ENCODE measurements at regions not wholly inside any gene's neighbourhood (a gene's known extent, or its start where the extent isn't known, plus 50 kb on each side); places are given as distances from the start of the nearest gene placed in this dataset.

DNA sequence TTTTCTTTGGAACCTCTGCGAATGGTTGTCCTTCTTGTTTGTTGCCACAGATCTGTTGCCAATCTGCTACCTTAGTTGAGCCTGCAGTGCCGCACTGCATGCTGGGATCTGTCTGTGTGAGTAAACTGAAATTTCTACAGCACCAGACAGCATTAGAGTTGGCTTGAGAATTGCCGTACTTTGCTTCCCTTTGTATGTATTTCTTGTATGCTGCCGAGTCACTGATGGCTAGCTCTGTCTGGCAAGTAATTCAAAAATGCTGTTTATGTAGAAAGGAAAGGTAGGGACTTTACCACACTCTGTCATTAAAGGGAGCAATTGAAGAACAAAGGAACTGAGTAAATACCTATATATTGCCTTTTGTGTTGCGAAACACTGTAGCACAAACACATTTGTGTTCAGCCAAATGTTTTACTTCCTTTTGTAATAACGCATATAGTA, 857.4 kb downstream of the USP25 start:
- DNase-seq (ENCODE audit: low spot score): no peak
- TF ChIP-seq, protein P1, sequence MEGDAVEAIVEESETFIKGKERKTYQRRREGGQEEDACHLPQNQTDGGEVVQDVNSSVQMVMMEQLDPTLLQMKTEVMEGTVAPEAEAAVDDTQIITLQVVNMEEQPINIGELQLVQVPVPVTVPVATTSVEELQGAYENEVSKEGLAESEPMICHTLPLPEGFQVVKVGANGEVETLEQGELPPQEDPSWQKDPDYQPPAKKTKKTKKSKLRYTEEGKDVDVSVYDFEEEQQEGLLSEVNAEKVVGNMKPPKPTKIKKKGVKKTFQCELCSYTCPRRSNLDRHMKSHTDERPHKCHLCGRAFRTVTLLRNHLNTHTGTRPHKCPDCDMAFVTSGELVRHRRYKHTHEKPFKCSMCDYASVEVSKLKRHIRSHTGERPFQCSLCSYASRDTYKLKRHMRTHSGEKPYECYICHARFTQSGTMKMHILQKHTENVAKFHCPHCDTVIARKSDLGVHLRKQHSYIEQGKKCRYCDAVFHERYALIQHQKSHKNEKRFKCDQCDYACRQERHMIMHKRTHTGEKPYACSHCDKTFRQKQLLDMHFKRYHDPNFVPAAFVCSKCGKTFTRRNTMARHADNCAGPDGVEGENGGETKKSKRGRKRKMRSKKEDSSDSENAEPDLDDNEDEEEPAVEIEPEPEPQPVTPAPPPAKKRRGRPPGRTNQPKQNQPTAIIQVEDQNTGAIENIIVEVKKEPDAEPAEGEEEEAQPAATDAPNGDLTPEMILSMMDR (IDR thresholded peaks at IDR 0.05; ENCODE audit: extremely low read depth, missing control alignments): no peak

DNA sequence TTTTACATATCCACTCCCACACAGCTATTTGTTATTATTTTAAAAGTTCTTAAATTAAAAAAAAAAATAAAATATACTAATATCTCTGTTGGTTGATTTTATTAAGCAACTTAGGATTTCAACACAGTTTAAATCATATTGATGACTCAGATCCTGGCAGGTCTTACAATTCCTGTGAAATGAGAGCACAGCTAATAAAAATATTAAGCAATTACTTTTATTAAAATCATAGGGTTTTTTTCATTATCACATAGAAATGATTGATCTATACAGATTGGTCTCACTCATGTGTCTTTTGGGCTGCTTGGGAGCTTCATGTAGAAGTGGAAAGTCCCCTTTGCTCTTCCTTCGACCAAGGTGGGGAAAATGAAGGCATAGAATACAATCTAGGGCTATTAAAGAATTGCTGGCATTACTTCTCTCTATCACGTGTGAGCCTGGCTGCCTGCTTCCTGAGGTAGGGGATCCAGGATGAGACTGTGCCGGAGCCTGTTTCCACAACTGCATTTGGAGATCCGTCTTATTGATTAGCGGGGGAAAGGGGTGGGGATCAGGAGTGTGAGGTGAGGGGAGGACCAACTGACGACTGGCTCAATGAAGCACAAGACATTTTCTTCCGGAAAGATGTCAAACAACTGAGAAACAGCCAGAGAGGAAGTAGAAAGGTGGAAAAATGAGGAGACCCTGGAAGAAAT, 858.0 kb downstream of the USP25 start:
- DNase-seq (ENCODE audit: low spot score): no peak

DNA sequence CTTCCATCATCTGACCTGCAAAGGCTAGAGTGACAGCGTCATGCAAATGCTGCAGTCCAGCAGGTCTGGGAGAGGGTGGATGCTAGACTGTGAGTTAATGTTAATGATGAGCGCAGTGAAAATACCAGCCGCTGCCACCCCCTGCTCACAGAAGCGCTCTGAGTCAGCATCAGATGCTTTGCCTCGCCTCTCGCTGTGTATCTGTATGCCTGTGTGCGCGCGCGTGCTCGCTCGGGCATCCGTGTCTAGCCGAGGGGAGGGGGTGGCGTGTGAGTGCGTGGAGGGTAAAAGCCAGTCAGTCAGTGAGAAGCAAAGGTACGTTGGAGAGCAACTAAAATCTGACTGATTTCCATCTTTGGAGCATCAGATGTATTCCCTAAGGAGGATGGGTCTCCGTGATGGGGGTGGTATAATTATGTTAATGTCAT, 858.7 kb downstream of the USP25 start:
- TF ChIP-seq, protein P1 (IDR thresholded peaks at IDR 0.05; ENCODE audit: extremely low read depth, missing control alignments): no peak
- no peak for DNase-seq (ENCODE audit: low spot score)

More for the DNA sequence above, 858.0 kb downstream of the USP25 start:
- TF ChIP-seq, protein P1 (IDR thresholded peaks at IDR 0.05; ENCODE audit: extremely low read depth, missing control alignments): no peak

DNA sequence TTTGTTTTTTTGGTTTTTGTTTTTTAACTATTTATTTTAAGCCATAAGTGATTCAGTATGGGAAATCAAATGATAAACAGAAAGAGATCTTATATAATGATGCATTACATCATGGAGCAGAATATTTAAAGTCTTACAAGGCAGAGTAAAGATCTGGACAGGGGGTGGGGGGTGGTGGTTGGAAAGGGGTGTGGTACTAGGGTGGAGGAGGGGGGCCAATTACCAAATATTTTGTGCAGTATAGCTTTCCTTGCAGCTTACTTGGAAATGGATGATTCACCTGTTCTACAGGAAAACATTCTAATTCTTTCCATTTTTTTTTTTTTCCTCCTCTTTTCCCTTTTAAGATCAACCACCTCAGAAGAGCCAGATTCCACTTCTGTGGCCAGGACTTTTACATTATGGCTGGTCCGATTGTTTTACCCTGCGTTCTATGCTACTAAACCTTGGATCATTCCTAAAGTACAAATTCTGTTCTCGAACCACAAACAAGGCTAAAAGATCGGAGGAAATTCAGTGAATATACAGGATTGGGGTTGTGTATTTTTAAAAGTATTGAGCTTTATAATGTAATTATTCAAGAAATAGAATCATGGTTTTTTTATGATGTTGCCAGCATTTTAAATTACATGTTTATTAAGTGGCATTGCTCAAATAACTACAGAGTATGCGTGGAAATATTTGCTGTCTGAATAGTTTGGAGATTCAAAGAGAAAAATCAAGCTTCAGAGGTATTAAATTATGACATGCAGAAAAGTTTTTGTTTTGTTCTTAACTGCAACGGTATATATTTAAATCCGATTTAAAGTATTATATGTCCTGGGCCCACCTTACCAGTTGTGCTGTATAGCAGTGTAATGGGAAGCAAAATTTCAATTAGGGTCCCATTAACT, 859.5 kb downstream of the USP25 start:
- TF ChIP-seq, protein P1 (IDR thresholded peaks at IDR 0.05; ENCODE audit: extremely low read depth, missing control alignments): no peak
- DNase-seq (ENCODE audit: low spot score): no peak

DNA sequence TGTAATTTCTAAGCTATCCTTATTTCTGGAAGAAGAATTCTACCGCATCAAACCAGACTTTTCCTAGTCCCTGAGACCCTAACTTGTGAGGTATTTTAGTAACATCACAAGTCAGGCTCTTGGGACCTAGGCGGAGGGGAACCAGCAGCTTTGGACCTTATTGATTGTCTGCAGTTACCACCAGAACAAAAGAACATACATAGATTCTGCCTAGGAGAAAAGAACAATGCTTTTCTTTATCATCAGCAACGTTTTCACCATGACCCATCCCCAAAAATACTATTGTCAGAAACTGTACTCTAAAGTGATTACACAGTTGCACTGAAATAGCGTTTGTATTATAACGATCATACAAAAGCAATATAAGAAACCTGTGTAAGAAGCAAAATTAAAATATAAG, 860.4 kb downstream of the USP25 start:
- TF ChIP-seq, protein P1 (IDR thresholded peaks at IDR 0.05; ENCODE audit: extremely low read depth, missing control alignments): no peak
- DNase-seq (ENCODE audit: low spot score): no peak

DNA sequence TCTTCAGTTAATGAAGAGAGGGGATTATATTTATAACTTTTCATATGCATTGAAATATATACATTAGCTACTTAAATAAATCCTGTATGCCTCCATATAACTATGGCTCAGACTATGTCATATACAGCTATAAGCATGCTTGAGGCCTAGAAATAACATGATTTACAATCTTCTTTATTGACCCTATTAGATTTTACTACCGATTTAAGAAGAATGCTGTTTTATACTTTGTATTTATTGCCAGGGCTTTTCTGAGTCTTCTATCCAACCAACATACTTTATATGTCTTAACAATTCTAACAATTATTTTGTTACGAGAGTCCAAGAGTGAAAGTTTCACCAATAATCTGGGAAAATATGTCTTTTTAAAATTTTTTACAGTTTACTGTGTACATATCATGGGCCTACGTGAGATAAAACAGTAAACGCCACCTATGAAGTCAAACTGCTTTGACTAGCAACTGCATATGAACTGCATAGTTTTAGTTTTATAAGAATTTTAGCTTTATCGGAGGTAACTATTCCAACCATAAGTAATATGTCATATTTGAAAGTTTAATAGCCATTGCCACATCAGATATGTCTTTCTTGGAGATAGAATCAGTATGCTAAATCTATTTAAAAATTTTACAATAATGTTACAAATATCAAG, 861.0 kb downstream of the USP25 start:
- DNase-seq (ENCODE audit: low spot score): no peak
- TF ChIP-seq, protein P1 (IDR thresholded peaks at IDR 0.05; ENCODE audit: extremely low read depth, missing control alignments): no peak

Data from GM20000 (cell line).